AG04450 (cell line): ENCODE measurements at regions not wholly inside any gene's neighbourhood (a gene's known extent, or its start where the extent isn't known, plus 50 kb on each side); places are given as distances from the start of the nearest gene placed in this dataset.
"Not testable (repeated sequence)": the region's sequence is repeated elsewhere in the genome, so short reads cannot be mapped to it uniquely, and the experiment has no call there.

Experiments used
- CTCF ChIA-PET: fragments of 300-600, 350-600 bp; formaldehyde crosslinking; extraction: SDS; loops from one replicate; lab custom pipeline; 2022; ENCODE audit warnings: antibody characterized with exemption, inconsistent platforms; lab: Charles Lee
- POLR2A ChIA-PET: fragments of 350-600 bp; formaldehyde crosslinking; extraction: SDS; loops from one replicate; lab custom pipeline; 2021; ENCODE audit warnings: antibody characterized with exemption, inconsistent platforms; lab: Yijun Ruan, JAX
- DNase-seq: peaks from one replicate; pipeline ENCODE4 v3.0.0-alpha.2; 2011; ENCODE audit warnings: low read depth, low spot score
- H3K27ac ChIP-seq: one replicate; pipeline ENCODE4 v1.5.1; 2012; ENCODE audit warnings: low read depth, low read length, control low read depth
- H3K27me3 ChIP-seq: one replicate; pipeline ENCODE4 v1.6.0; 2012; ENCODE audit warnings: low read length; ENCODE audit not compliant: control insufficient read depth, insufficient read depth
- H3K4me3 ChIP-seq: 2 replicates; pipeline ENCODE4 v1.5.1; 2011; ENCODE audit warnings: mild to moderate bottlenecking, low read depth, low read length, control low read depth
- H3K9me3 ChIP-seq: 2 replicates; pipeline ENCODE4 v1.5.1; 2012; ENCODE audit warnings: low read length; ENCODE audit not compliant: control insufficient read depth, insufficient read depth
- CTCF ChIP-seq: IDR thresholded peaks from 2 replicates; pipeline ENCODE4 v1.5.1; 2011; ENCODE audit warnings: low read depth, low read length, control low read depth, inconsistent platforms

GRCh38 chr1:243001003-243001402 is 254.1 kb downstream of the CEP170 start:
- H3K4me3 ChIP-seq, H3K27ac ChIP-seq, POLR2A ChIA-PET, DNase-seq, H3K27me3 ChIP-seq, CTCF ChIA-PET, H3K9me3 ChIP-seq: not testable (repeated sequence)

GRCh38 chr1:242992776-242993175 is 262.3 kb downstream of the CEP170 start:
- CTCF ChIA-PET, H3K4me3 ChIP-seq, POLR2A ChIA-PET, DNase-seq, H3K27me3 ChIP-seq, H3K27ac ChIP-seq, H3K9me3 ChIP-seq: not testable (repeated sequence)

GRCh38 chr1:242985096-242985495 is 270.0 kb downstream of the CEP170 start:
- H3K27ac ChIP-seq, POLR2A ChIA-PET, H3K4me3 ChIP-seq, CTCF ChIA-PET, H3K9me3 ChIP-seq, DNase-seq, H3K27me3 ChIP-seq: not testable (repeated sequence)

GRCh38 chr1:242973341-242973740 is 281.7 kb downstream of the CEP170 start:
- H3K4me3 ChIP-seq, DNase-seq, POLR2A ChIA-PET, H3K27ac ChIP-seq, H3K27me3 ChIP-seq, CTCF ChIA-PET, H3K9me3 ChIP-seq: not testable (repeated sequence)

- CTCF ChIA-PET: no interaction called here
- no peak for TF ChIP-seq CTCF
These were observed 288.2 kb downstream of the CEP170 start for GRCh38 chr1:242966892-242967291.

GRCh38 chr1:242959397-242959796 is 295.7 kb downstream of the CEP170 start:
- H3K9me3 ChIP-seq, H3K4me3 ChIP-seq, H3K27me3 ChIP-seq, H3K27ac ChIP-seq, DNase-seq, POLR2A ChIA-PET, CTCF ChIA-PET: not testable (repeated sequence)

More at GRCh38 chr1:242966892-242967291, 288.2 kb downstream of the CEP170 start:
- Histone ChIP-seq H3K27me3 (no peaks in the 10 kb centered on the region), H3K9me3 (no peaks in the 10 kb centered on the region), H3K4me3 (no peak overlapping the region), H3K27ac (no peak overlapping the region)
- POLR2A ChIA-PET: no interaction called here
- DNase-seq: no peak

GRCh38 chr1:242954945-242955344 is 300.1 kb downstream of the CEP170 start:
- CTCF ChIA-PET, POLR2A ChIA-PET: not testable (repeated sequence)

GRCh38 chr1:242946206-242946605 is 308.9 kb downstream of the CEP170 start:
- Histone ChIP-seq H3K9me3 (peaks cover 10% of the 10 kb centered on the region), H3K27ac (no peak overlapping the region), H3K27me3 (no peaks in the 10 kb centered on the region), H3K4me3 (no peak overlapping the region)
- ChIA-PET CTCF (no interaction called here), POLR2A (no interaction called here)
- no peak for DNase-seq
- no peak for TF ChIP-seq CTCF

More at GRCh38 chr1:242954945-242955344, 300.1 kb downstream of the CEP170 start:
- H3K27ac ChIP-seq, H3K27me3 ChIP-seq, DNase-seq, H3K4me3 ChIP-seq, H3K9me3 ChIP-seq: not testable (repeated sequence)

GRCh38 chr1:242936725-242937124 is 318.4 kb downstream of the CEP170 start:
- CTCF ChIA-PET, H3K27ac ChIP-seq, H3K27me3 ChIP-seq, POLR2A ChIA-PET, H3K4me3 ChIP-seq, DNase-seq, H3K9me3 ChIP-seq: not testable (repeated sequence)

- POLR2A ChIA-PET, DNase-seq, CTCF ChIA-PET, H3K9me3 ChIP-seq, H3K27me3 ChIP-seq, H3K4me3 ChIP-seq, H3K27ac ChIP-seq: not testable (repeated sequence)
These were observed 330.4 kb downstream of the CEP170 start for GRCh38 chr1:242924717-242925116.

- H3K27ac ChIP-seq, H3K9me3 ChIP-seq, CTCF ChIA-PET, DNase-seq, POLR2A ChIA-PET, H3K27me3 ChIP-seq, H3K4me3 ChIP-seq: not testable (repeated sequence)
These were observed 331.5 kb downstream of the CEP170 start for GRCh38 chr1:242923603-242924002.
